AG20443 (cell line): ENCODE measurements at regions not wholly inside any gene's neighbourhood (a gene's known extent, or its start where the extent isn't known, plus 50 kb on each side); places are given as distances from the start of the nearest gene placed in this dataset.
"Not testable (repeated sequence)": the region's sequence is repeated elsewhere in the genome, so short reads cannot be mapped to it uniquely, and the experiment has no call there.

ENCODE experiments used
- DNase-seq: peaks from one replicate; pipeline ENCODE4 v3.0.0; 2012; ENCODE audit warnings: low spot score, mixed read lengths

DNA sequence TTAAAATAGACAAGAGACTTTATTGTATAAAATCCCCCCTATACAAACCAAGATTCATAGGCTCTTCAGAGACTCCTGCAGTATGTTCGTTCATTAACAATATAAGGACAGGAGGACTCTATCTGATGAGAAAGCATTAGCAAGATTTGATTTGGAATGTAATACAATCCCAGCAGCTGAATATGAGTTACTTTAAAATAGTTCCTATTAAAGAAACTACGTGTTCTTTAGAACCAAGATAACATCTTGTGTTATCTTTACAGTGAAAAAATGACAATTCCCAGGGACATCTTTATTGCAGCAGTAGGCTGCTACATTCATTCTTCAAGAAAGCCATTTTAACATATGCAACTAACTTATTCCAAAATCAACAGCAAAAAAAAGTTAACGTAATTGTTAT lies 1360.1 kb upstream of the GJE1 start:
- DNase-seq: no peak

DNA sequence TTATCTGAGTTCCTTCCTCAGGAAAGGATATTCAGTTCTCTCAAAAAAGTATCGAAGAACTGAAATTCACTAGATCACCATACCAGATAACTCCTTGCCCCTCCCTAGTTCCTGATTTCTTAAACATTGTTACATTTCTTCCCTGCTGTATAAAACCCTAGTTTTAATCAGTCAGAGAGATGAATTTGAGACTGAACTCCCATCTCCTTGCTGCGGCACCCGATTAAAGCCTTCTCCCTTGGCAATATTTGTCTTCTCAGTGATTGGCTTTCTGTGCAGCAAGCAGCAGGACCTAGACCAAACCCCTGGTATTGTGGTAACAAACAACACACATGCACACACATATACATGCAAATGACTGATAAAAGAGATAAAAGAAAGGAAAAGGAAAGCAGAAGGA lies 1364.6 kb upstream of the GJE1 start:
- no peak for DNase-seq

DNA sequence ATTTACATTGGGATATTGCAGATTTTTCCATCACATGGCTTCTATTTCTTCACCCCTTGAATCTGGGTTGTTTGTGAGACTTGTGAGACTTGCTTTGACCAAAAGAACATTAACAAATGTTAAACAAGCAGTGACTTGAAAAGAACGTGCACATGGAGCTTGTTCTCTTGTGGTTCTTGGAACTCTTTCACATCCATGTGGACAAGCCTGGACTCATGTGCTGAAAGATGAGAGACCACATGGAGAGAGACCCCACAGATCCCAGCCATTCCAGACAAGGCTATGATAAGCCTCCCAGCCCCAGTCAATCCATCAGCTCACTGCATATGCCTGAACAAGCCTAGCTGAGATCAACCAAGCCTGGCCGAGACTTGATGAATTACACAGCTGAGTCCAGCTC lies 1365.7 kb upstream of the GJE1 start:
- DNase-seq: no peak

DNA sequence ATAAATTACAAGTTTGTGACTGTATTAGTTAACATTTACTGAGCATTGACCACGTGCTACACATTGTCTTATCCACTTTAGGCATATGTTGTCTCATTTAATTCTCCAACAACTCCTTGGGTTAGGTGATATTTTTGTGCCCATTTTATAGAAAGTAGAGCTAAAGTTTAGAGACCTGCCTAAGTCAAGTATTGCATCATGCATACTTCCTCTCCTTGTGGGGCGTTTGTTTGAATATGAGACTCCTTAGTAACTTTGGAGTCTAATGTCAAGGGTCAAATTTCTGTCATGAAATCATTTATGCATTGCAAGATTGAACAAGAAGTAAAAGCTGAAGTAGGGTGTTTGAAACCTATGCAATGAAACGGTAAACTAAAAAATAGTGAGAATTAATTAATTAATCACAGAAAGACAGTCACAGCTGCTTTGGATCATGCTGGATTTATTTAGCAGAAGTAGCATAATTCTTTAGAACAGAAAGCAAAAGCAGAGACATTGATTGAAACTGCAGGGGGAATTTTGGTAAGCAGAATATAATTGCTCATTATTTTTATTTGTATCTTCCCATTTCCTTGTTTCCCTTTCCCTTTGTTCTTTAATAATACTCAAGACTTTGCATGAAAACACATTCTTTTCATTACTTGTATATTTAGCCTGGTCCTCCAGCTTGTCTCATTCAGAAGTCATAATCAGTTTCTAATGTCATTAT lies 1374.4 kb upstream of the GJE1 start:
- no peak for DNase-seq

DNA sequence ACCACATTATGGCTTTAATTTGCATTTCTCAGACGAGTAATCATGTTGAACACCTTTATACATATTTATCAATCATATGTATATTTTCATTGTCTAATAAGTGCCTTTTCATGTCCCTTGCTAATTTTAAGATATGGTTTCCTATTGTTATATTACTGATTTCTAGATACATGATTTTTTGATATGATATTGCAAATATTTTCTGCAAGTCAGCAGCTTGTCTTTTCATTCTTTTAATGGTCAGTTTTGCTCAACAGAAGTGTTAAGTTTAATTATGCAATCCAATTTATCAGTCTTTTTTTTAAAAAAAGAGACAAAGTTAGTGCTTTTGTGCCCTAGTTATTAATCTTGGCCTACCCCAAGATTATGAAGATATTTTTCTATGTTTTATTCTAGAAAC lies 1377.8 kb upstream of the CITED2 start:
- no peak for DNase-seq

DNA sequence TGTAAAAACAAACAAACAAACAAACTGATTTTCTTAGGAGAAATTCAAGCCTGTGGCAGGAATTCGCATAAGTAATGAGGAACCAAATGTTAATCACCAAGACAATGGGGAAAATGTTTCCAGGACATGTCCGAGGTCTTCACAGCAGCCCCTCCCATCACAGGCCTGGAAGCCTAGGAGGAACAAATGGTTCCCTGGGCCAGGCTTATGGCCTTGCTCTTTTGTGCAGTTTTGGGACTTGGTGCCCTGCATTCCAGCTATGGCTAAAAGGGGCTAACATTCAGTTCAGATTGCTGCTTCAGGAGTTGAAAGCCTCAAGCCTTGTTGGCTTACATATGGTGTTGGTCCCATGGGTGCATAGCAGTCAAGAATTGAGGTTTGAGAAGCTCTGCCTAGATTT lies 1372.7 kb upstream of the CITED2 start:
- no peak for DNase-seq

DNA sequence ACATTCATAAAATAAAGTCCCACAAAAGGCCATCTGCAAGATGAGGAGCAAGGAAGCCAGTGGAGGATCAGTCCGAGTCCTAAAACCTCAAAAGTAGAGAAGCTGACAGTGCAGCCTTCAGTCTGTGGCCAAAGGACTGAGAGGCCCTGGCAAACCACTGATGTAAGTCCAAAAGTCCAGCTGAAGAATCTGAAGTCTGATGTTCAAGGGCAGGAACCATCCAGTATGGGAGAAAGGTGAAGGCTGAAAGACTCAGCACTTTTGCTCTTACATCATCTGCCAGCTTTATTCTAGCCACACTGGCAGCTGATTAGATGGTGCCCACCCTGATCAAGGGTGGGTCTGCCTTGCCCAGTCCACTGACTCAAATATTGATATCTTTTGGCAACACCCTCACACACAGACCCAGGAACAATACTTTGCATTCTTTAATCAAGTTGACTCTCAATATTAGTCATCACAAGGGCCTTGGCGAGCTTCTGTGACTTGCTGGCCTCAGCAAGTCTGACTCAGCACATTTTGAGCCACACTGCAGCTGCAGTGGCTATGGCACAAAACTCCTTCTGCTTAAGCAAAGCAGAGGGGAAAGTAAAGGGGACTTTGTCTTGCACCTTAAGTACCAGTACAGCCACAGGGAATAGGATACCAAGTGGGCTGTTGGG lies 1370.3 kb upstream of the CITED2 start:
- DNase-seq: peak; percentile 68

DNA sequence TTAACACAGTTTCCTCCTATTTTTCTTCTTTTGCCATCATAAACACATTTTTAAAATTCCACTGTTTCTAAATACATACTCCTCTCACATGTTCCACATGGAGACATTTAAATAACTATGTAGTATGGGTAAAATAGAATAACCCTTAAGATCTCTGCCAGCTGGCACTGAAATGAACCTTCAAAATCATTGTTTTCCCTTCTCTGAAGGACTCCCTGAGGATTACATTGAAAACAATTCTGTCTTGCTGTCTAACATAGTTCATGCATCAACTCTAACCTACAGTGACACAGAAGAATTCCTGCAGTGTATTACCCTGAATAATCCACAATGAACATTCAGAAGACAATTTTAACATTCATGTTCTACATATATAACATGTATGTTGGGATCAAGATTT lies 1361.8 kb upstream of the CITED2 start:
- DNase-seq: no peak

DNA sequence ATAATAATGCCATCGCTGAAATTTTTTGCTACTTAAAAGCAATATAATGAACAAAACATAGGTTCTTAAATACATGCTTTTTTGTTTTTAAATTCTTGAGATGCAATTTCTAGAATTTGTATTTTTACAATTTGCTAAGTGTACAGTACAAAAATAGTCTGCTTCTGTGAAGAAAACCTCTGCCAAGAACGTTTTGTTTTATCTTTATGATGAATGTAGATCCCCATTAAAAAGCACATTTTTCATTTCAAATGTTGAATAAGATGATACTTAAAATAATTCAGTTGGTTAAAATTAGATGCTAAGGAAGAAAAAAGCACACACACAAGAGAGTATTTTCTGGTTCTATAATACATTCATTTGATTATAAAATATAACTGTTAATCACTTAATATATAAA lies 1358.5 kb upstream of the CITED2 start:
- DNase-seq: no peak

DNA sequence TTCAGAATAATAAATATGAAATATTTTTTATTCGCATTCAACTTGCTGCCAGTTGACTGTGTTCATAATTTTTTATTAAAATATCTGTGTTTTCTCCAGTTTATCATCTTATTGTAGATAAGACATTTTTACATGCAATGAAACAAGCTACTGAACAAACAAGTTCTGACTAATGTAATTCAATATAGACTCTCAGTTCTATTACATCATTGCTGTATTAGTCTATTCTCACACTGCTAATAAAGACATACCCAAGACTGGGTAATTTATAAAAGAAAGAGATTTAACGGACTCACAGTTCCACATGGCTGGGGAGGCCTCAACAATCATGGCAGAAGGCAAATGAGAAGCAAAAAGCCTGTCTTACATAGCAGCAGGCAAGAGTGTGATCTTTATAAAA lies 1357.7 kb upstream of the CITED2 start:
- no peak for DNase-seq

DNA sequence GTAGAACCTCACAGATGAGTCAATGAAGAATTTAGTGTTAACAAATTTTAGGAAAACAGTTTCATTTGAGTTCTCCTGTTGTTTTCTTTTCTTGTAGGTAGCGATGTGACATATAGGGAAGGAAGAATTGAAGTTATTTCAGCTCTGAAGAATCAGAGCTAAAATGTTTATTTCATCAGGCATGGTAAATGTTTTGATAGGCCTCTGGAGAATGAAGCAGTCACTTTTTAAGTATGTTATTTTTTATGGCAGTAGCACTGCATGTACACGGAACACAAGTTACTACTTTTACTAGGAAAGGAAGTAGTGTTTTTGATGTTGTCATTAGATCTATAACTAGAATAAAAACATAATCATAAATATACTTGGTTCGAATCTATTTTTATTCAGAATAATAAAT lies 1357.3 kb upstream of the CITED2 start:
- no peak for DNase-seq

DNA sequence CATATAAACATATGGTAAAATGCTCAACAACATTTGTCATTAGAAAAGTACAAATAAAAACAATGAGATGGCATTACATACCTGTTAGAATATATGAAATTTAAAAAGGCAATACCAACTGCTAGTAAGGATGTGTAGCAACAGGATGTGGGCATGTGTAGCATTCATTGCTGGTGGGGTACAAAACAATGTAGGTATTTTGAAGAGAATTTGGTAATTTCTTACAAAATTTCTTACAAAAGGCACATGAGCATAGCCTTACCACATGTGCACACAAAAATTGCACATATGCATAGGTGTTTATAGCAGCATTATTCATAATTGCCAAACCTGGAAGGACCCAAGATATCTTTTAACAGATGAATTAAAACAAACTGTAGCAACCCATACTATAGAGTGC lies 1355.1 kb upstream of the CITED2 start:
- no peak for DNase-seq

DNA sequence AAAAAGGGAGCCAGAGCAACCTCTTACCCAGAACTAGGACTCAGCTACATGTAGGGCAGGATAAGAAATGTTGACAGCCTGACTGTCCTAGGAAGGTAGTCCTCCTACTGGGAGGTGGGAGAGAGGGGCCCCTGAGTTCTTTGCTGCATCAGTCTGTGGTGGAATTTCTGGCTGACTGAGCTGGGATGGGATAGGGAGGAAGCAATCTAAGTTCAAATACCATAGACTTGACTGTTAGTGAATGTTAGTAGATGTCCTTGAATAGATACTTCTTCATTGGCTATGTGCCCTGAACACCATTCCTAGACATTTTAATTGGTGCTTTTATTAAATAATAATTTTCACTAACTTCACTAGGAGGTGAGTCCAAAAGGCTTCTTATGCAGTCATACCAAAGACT lies 1343.6 kb upstream of the CITED2 start:
- DNase-seq: peak; percentile 5

DNA sequence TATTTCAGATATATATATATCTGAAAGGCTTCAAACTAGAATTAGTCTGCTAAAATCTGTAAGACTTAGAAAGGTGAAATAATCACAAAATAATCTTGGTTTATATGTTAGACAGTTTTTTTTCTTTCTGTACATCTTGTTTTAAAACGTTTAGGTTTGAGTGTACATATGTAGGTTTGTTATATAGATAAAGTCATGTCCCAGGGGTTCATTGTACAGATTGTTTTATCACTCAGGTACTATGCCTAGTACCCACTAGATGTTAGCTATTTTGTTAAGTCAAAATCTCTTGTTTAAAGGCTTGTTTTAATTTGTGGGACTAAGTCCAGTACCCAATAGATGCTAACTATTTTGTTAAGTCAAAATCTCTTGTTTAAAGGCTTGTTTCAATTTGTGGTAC lies 1339.0 kb upstream of the CITED2 start:
- no peak for DNase-seq

DNA sequence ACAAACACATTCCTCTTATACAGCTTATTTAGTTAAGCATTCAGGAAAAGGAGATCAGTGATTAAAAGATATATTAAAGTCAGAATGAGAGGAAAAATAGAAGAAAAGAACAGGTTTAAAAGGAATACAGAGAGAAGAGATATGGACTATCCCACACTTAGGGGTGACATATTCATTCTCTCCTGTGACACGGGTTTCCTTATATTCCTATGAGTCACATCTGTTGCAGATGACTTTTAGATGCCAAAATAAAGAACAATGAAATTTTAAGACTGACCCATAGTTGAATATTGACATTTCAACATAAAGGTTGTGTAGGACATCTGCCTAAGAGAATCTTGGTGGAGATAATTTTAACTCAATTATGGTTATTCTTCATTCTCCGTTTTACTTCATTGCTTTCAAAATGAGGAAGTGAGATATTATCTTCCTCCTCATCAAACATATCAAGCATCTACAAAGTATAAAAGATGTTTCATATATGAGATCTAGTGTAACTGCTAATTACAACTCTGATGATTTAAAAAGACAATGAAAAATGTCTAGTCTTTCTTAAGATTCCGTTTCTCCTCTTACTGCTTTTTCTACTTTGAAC lies 1336.7 kb upstream of the CITED2 start:
- DNase-seq: no peak

DNA sequence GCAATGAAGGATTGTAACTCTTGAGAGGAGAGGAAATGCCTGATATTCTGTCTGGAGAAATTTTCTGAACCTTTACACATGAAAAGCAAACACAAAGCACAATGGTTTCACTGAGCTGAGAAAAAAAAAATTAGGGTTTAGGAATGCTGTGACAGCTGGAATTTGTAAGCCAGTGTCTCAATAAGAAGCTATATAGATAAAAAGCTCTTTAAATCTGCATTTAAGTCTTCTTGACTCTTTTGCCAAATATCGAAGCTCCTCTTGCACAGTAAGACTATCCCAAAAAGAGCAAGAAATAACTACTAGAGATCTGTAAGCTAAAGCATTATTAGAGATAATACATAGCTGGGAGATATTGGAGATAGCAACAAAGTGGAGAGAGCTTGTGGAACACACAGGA lies 1334.0 kb upstream of the CITED2 start:
- no peak for DNase-seq

DNA sequence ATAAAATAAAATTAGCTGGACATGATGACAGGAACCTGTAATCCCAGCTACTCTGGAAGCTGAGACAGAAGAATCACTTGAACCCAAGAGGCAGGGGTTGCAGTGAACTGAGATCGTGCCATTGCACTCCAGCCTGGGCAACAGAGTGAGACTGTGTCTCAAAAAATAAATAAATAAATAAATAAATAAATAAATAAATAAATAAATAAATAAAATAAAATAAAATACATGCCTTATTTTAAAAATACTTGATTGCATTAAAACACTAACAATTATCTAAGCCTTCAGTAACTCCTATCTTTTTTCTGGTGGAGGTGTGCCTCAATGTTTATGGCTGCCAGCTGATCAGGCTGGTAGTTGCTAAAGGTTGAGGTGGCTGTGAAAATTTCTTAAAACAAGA lies 1329.6 kb upstream of the CITED2 start:
- not testable (repeated sequence) for DNase-seq

DNA sequence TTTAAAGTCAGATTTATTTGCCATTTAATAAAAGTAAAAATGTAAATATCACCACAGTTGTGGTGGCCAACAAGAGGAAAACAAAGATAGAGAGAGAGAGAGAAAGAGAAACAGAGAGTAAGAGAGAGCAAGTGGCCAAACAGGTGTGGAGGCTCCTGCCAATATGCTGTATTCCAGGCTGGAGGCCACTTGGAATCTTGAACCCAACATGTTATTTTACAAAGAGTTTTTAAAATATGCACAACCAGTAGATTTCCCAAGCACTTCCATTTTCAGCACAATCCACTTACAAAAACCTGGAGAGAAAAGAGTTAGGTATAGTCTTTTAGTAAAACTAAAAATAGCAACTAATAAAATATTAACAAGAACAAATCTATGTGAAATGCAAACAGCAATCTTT lies 1323.1 kb upstream of the CITED2 start:
- no peak for DNase-seq

DNA sequence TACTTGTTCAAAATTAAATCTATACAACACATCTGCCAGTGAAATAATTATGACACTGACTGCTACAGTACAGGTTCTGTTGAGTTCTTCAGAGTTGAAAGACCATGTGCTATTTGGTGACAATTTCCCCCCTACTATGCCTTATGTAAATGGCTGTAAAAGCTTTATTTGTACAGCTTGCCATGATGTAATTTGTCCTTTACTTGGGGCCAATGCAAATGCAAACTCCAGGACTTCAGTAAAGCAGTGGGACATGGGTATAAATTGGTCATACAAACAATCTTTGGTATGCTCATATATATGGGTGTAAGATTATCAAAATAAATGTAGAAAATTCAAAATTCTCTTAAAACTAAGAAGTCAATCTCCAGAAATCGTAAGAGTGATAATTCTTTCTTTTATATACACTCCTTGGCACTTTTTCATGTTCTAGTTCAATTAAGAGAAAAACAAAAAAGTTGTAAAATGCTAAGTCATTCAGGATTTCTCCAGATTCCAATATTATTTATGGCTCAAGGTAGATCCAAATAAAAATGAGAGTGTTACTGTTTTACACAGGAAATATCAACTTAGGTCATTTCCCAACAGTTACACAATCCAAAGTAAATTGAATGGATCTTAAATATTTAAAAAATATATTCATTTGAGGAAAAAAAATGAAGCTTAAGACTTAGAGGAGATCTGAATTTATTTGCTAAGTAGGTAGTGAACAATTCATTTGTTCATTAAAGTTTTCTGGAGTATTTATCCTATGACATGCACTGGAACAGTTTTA lies 1310.5 kb upstream of the CITED2 start:
- DNase-seq: no peak

DNA sequence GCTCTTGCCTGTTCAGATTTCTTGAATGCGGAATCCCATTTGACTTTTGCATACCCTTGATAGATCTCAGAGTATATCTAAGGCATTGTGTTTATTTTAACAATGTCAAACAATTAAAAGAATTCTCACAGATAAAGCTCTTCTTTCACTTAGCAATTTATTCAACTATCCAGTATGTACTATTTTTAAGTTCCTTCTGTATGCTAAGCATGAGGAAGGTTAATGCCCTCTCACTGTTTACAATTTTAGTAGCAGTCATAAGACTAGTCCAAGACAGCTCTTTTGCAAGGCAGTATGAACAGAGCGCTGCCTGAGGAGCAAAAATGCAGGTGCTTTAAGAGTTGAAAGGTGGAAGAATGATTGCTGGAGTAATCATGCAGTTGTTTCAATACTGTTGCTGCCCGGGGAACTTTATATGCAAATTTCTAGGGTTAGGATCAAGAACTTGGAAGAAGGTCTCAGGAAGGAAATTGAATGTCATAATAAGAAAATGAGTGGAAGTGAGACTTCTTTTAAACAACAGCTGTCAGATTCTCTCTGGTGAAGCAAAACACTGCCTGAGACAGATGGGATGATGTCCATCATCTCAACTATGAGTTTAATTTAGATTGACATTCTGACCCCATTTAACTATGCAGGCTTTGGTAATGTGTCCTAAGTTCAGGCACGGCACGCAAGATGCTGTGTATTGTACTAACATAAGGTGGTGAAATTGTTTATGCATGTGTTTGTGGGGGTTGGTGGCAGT lies 1303.5 kb upstream of the CITED2 start:
- no peak for DNase-seq

DNA sequence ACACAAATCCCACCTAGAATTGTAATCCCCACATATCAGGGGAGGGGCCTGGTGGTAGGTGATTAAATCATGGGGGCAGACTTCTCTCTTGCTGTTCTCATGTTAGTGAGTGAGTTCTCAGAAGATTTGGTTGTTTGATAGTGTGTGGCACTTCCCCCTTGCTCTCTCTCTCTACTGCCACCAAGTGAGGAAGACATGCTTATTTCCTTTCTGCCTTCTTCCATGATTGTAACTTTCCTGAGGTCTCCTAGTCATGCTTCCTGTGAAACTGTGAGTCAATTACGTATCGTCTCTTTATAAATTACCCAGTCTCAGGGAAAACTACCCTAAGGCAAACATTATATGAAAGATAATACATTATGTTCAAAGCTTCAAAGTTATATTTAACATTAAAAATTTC lies 1297.5 kb upstream of the CITED2 start:
- no peak for DNase-seq

DNA sequence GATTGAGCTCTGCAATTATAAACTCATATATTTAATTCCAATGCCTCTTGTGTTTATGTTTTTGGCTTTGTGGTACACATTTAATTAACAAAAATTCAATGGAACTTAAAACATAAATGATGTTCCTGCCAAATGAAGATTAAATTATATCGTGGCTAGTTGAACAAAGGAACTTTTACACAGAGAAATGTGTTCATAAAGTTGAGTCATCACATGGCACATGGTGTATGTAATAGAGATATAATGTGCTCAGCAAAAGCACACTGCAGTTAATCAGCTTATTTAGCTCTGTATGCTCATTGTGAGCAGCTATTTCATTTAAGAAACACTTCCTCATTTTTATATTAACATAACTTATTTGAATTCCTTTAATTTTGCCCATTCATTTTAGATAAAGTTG lies 1295.6 kb upstream of the CITED2 start:
- DNase-seq: no peak
